IMR-90 (cell line): ENCODE measurements at regions not wholly inside any gene's neighbourhood (a gene's known extent, or its start where the extent isn't known, plus 50 kb on each side); places are given as distances from the start of the nearest gene placed in this dataset.

Experiments
- ATAC-seq: fragments of 200-7000 bp; cut with Tn5 transposase; 2 replicates; pipeline ENCODE4 v1.9.1; 2020; ENCODE audit warnings: low read depth, mild to moderate bottlenecking, moderate library complexity
- BruUV-seq: library from RNA; stranded (reverse); fragments of 400-500 nt; replicated peaks from 2 replicates; lab custom pipeline; 2021; lab: Mats Ljungman, UMichigan
- CTCF ChIA-PET: fragments of 300-600 bp; formaldehyde crosslinking; extraction: SDS; loops from one replicate; lab custom pipeline; 2021; ENCODE audit warnings: antibody characterized with exemption; lab: Yijun Ruan, JAX
- POLR2A ChIA-PET: fragments of 300-600 bp; sonication (Branson Sonifier 250); formaldehyde crosslinking; loops from one replicate; lab custom pipeline; 2022; ENCODE audit warnings: antibody characterized with exemption; ENCODE audit not compliant: unreplicated experiment; lab: Charles Lee
- DNase-seq: peaks from one replicate; pipeline ENCODE4 v3.0.0; 2013
- H2AFZ ChIP-seq: replicated peaks from 2 replicates; pipeline ENCODE3; 2013; ENCODE audit warnings: low read length, mild to moderate bottlenecking; ENCODE audit not compliant: poor library complexity
- H2AK5ac ChIP-seq: 2 replicates; pipeline ENCODE4 v1.6.1; 2013; ENCODE audit warnings: low read depth, low read length, inconsistent platforms
- H2AK9ac ChIP-seq: replicated peaks from 2 replicates; pipeline ENCODE3; 2013; ENCODE audit warnings: mild to moderate bottlenecking, low read depth, low read length, moderate library complexity; ENCODE audit not compliant: poor library complexity
- H2BK120ac ChIP-seq: 2 replicates; pipeline ENCODE4 v1.6.1; 2013; ENCODE audit warnings: low read depth, low read length, inconsistent platforms
- H2BK15ac ChIP-seq: 3 replicates; pipeline ENCODE4 v1.6.1; 2013; ENCODE audit warnings: low read depth, low read length, inconsistent platforms
- H2BK20ac ChIP-seq: 2 replicates; pipeline ENCODE4 v1.6.1; 2013; ENCODE audit warnings: low read depth, mild to moderate bottlenecking, inconsistent platforms, low read length, moderate library complexity
- H2BK5ac ChIP-seq: 2 replicates; pipeline ENCODE4 v1.6.1; 2013; ENCODE audit warnings: mild to moderate bottlenecking, low read depth, low read length, inconsistent platforms; ENCODE audit not compliant: poor library complexity, severe bottlenecking
- H3K14ac ChIP-seq: replicated peaks from 2 replicates; pipeline ENCODE4 v1.6.1; 2013; ENCODE audit warnings: low read depth, low read length, inconsistent platforms
- H3K18ac ChIP-seq: 2 replicates; pipeline ENCODE4 v1.6.1; 2013; ENCODE audit warnings: low read depth, low read length, control low read depth
- H3K23ac ChIP-seq: 2 replicates; pipeline ENCODE4 v1.6.1; 2013; ENCODE audit warnings: low read depth, low read length, inconsistent platforms
- H3K27ac ChIP-seq: 2 replicates; pipeline ENCODE4 v1.5.1; 2013; ENCODE audit warnings: mild to moderate bottlenecking, control low read depth, low read length; ENCODE audit not compliant: insufficient read depth
- H3K27me3 ChIP-seq: 2 replicates; pipeline ENCODE4 v1.6.1; 2013; ENCODE audit warnings: low read length; ENCODE audit not compliant: control insufficient read depth, insufficient read depth
- H3K36me3 ChIP-seq: 2 replicates; pipeline ENCODE4 v1.6.1; 2013; ENCODE audit warnings: low read length, mixed read lengths; ENCODE audit not compliant: control insufficient read depth, insufficient read depth
- H3K4ac ChIP-seq: 2 replicates; pipeline ENCODE4 v1.6.1; 2013; ENCODE audit warnings: low read depth, low read length, inconsistent platforms
- H3K4me1 ChIP-seq: 2 replicates; pipeline ENCODE4 v1.6.1; 2013; ENCODE audit warnings: low read length, mixed read lengths; ENCODE audit not compliant: control insufficient read depth, insufficient read depth
- H3K4me2 ChIP-seq: 2 replicates; pipeline ENCODE4 v1.6.1; 2013; ENCODE audit warnings: low read depth, mild to moderate bottlenecking, control low read depth, low read length, moderate library complexity
- H3K4me3 ChIP-seq: 2 replicates; pipeline ENCODE4 v1.5.1; 2013; ENCODE audit warnings: low read depth, mild to moderate bottlenecking, control low read depth, low read length, moderate library complexity; ENCODE audit not compliant: insufficient read depth
- H3K56ac ChIP-seq: 2 replicates; pipeline ENCODE4 v1.6.1; 2013; ENCODE audit warnings: low read length, inconsistent platforms; ENCODE audit not compliant: insufficient read depth; ENCODE audit errors: extremely low read depth
- H3K79me1 ChIP-seq, 2 experiments: 2 replicates each; pipeline ENCODE4 v1.6.1; 2013; ENCODE audit warnings: low read length in 2 of 2, inconsistent platforms in 1 of 2, low read depth in 1 of 2
- H3K9ac ChIP-seq: 2 replicates; pipeline ENCODE4 v1.6.1; 2013; ENCODE audit warnings: low read depth, low read length, control low read depth
- H3K9me1 ChIP-seq: 2 replicates; pipeline ENCODE4 v1.6.1; 2013; ENCODE audit warnings: low read length, inconsistent platforms; ENCODE audit not compliant: insufficient read depth
- H3K9me3 ChIP-seq: 2 replicates; pipeline ENCODE4 v1.6.1; 2013; ENCODE audit warnings: low read length; ENCODE audit not compliant: control insufficient read depth, insufficient read depth
- H4K20me1 ChIP-seq: 2 replicates; pipeline ENCODE4 v1.6.1; 2013; ENCODE audit warnings: low read length, inconsistent platforms; ENCODE audit not compliant: insufficient read depth
- H4K5ac ChIP-seq: 2 replicates; pipeline ENCODE4 v1.6.1; 2013; ENCODE audit warnings: mild to moderate bottlenecking, low read depth, low read length, control low read depth
- H4K8ac ChIP-seq, 2 experiments: 2 replicates each; pipeline ENCODE4 v1.6.1; 2013; ENCODE audit warnings: low read depth in 2 of 2, low read length in 2 of 2, control low read depth in 1 of 2, inconsistent platforms in 1 of 2
- H4K91ac ChIP-seq: 2 replicates; pipeline ENCODE4 v1.6.1; 2013; ENCODE audit warnings: low read depth, low read length, inconsistent platforms; ENCODE audit not compliant: insufficient read depth
- CTCF ChIP-seq: conservative IDR thresholded peaks from 2 replicates; pipeline ENCODE4 v1.5.1; 2012; ENCODE audit warnings: mild to moderate bottlenecking, low read depth, low read length, improper control_type of control experiment
- MAZ ChIP-seq: IDR thresholded peaks from 2 replicates; pipeline ENCODE4 v1.6.1; 2012; ENCODE audit warnings: low read depth, mild to moderate bottlenecking, low read length, improper control_type of control experiment, moderate library complexity, borderline replicate concordance
- MXI1 ChIP-seq: IDR thresholded peaks from 2 replicates; pipeline ENCODE4 v1.6.1; 2012; ENCODE audit warnings: low read depth, mild to moderate bottlenecking, low read length, moderate library complexity, borderline replicate concordance
- WGBS, 2 experiments: methylation state at CpG; one replicate each; pipeline versions ENCODE4 v1.1.5 to v1.1.7; 2013; ENCODE audit warnings: missing lambda C conversion rate in 2 of 2; ENCODE audit not compliant: insufficient read length in 1 of 2; ENCODE audit errors: extremely low coverage in 2 of 2; 5-methylcytosine and 5-hydroxymethylcytosine counted together
- dilution Hi-C: fragments of 300-500 bp; cut with HindIII; formaldehyde crosslinking; loops from one replicate; pipeline ENCODE4 v1.14.3; 2018; ENCODE audit warnings: low sequenced_read_pairs; ENCODE audit not compliant: unreplicated experiment
- in situ Hi-C: fragments of 300-500 bp; cut with MboI; formaldehyde crosslinking; loops from 3 replicates; pipeline ENCODE4 v1.14.3; 2019; ENCODE audit warnings: low sequenced_read_pairs, inconsistent platforms, mixed read lengths
- intact Hi-C: fragments of 100-400 bp; cut with micrococcal nuclease; formaldehyde crosslinking; loops from 2 replicates; pipeline ENCODE4 v1.10.0; 2022

- intact Hi-C loops (no loop called here), in situ Hi-C loops (no loop called here), dilution Hi-C loops (no loop called here)
- ChIA-PET POLR2A (no interaction called here), CTCF (no interaction called here)
- no peak overlapping the region for H2AK5ac ChIP-seq
- no peak overlapping the region for H3K23ac ChIP-seq
- no peaks in the 10 kb centered on the region for H4K20me1 ChIP-seq
- H3K36me3 ChIP-seq = no peaks in the 10 kb centered on the region
- TF ChIP-seq MAZ = no peak
- TF ChIP-seq MXI1 = no peak
- no peak for TF ChIP-seq CTCF
- no peak overlapping the region for H4K8ac ChIP-seq
- H3K4me3 ChIP-seq = no peak overlapping the region
- ATAC-seq (no peak), DNase-seq (no peak)
- H3K9ac ChIP-seq = no peak overlapping the region
- no peak overlapping the region for H3K56ac ChIP-seq
- H2AK9ac ChIP-seq = no peak overlapping the region
- H2BK5ac ChIP-seq = no peak overlapping the region
- no peak overlapping the region for H2BK15ac ChIP-seq
- no peak overlapping the region for H3K14ac ChIP-seq
- H3K4me2 ChIP-seq = no peak overlapping the region
- H3K27ac ChIP-seq = no peak overlapping the region
- H3K27me3 ChIP-seq = no peaks in the 10 kb centered on the region
- H3K18ac ChIP-seq = no peak overlapping the region
- no CpG with 5 or more reads among the region's 9 CpGs for WGBS, 2 experiments
- no peak overlapping the region for H4K5ac ChIP-seq
- no peak overlapping the region for H4K91ac ChIP-seq
- no peak overlapping the region for H2BK120ac ChIP-seq
- no peak overlapping the region for H2AFZ ChIP-seq
- no TSS peak for BruUV-seq
- no peak overlapping the region for H2BK20ac ChIP-seq
- H3K79me1 ChIP-seq = no peaks in the 10 kb centered on the region
- no peak overlapping the region for H3K4ac ChIP-seq
- H3K9me1 ChIP-seq = no peaks in the 10 kb centered on the region
- peaks cover 4% of the 10 kb centered on the region for H3K9me3 ChIP-seq
- H3K4me1 ChIP-seq = no peaks in the 10 kb centered on the region
These were observed 1962.2 kb upstream of the WWC1 start for GRCh38 chr5:166329149-166329800.
